ENCODE measurements at regions not wholly inside any gene's neighbourhood (a gene's known extent, or its start where the extent isn't known, plus 50 kb on each side); places are given as distances from the start of the nearest gene placed in this dataset.

DNA sequence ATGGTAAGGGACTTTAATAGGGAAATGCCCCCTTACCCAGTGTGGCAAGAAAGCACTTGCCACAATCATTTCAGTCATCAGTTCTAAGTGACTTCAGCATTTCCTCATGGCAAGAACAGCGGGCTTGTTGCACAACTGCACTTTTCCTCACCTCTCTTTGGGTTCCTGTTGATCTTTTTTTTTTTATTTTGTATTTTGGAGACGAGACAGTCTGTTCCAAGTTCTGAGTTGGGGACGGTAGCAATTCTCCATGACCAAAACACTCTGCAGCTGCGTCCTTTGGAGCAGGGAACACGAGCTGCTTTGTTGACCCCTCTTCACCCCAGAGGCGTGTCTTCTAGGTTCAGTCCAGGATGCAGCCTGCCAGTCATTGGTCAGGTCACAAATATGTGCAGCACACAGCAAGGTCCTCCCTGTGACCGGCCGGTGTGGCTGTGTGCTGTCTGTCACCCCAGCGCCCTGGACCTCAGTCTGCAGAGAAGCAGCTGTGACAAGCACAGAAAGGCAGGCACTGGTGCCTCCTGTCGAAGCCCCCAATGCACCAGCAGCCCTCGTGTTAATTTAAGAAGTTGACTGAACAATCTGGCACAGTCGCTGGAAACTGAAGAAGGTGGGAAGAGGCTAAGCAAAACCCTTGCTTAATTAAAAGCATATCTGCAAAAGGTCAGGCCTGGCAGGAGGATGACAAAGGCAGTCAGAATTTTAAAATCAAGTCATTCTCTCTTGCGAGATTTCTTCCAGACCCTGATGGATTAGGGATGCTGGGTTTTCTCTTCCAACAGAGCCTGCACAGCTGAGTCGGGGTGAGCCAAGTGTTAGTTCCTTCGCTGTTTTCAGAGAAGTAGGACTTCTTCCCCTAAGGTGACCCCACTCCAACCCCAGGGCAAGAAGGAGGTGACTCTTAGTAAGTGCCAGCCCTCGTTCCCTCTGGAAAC is 96.7 kb upstream of the COPS8 start:
- no peaks in the 10 kb centered on the region for H3K27me3 ChIP-seq (ENCODE audit: insufficient read depth, low read length)
- H3K36me3 ChIP-seq (ENCODE audit: insufficient read depth, low read length): no peaks in the 10 kb centered on the region
- no peaks in the 10 kb centered on the region for H3K4me1 ChIP-seq (ENCODE audit: insufficient read depth, low read length)
- H4K20me1 ChIP-seq (ENCODE audit: insufficient read depth, low read length): no peaks in the 10 kb centered on the region
- no peaks in the 10 kb centered on the region for H3K79me2 ChIP-seq (ENCODE audit: insufficient read depth, low read length)
- H3K9me3 ChIP-seq (ENCODE audit: low read depth, low read length): no peaks in the 10 kb centered on the region
- no peak overlapping the region for H3K4me2 ChIP-seq (ENCODE audit: insufficient read depth, low read length)
- no peak overlapping the region for H3K4me3 ChIP-seq (ENCODE audit: insufficient read depth, low read length)
- H3K27ac ChIP-seq (ENCODE audit: low read depth, low read length): no peak overlapping the region
- no peak for DNase-seq (ENCODE audit: insufficient read length, low spot score, missing footprints)
- no peak for TF ChIP-seq CTCF (IDR thresholded peaks at IDR 0.05; ENCODE audit: extremely low read depth, low read depth, low read length)
- no peak overlapping the region for H2AFZ ChIP-seq (ENCODE audit: low read length)

GRCh38 chr2:236990552-236990951 is 95.1 kb upstream of the COPS8 start:
- no peak for TF ChIP-seq CTCF (IDR thresholded peaks at IDR 0.05; ENCODE audit: extremely low read depth, low read depth, low read length)
- H3K9me3 ChIP-seq (ENCODE audit: low read depth, low read length): no peaks in the 10 kb centered on the region
- no peaks in the 10 kb centered on the region for H4K20me1 ChIP-seq (ENCODE audit: insufficient read depth, low read length)
- no peak overlapping the region for H3K4me2 ChIP-seq (ENCODE audit: insufficient read depth, low read length)
- no peaks in the 10 kb centered on the region for H3K79me2 ChIP-seq (ENCODE audit: insufficient read depth, low read length)
- H3K27me3 ChIP-seq (ENCODE audit: insufficient read depth, low read length): peaks cover 11% of the 10 kb centered on the region
- no peaks in the 10 kb centered on the region for H3K36me3 ChIP-seq (ENCODE audit: insufficient read depth, low read length)
- no peak for DNase-seq (ENCODE audit: insufficient read length, low spot score, missing footprints)
- no peak overlapping the region for H3K4me3 ChIP-seq (ENCODE audit: insufficient read depth, low read length)
- H2AFZ ChIP-seq (ENCODE audit: low read length): no peak overlapping the region
- H3K27ac ChIP-seq (ENCODE audit: low read depth, low read length): no peak overlapping the region
- H3K4me1 ChIP-seq (ENCODE audit: insufficient read depth, low read length): no peaks in the 10 kb centered on the region

GRCh38 chr2:236991874-236992273 is 93.8 kb upstream of the COPS8 start:
- TF ChIP-seq CTCF (IDR thresholded peaks at IDR 0.05; ENCODE audit: extremely low read depth, low read depth, low read length): no peak
- Histone ChIP-seq H4K20me1 (ENCODE audit: insufficient read depth, low read length) (no peaks in the 10 kb centered on the region), H3K36me3 (ENCODE audit: insufficient read depth, low read length) (no peaks in the 10 kb centered on the region), H3K9me3 (ENCODE audit: low read depth, low read length) (no peaks in the 10 kb centered on the region), H3K4me2 (ENCODE audit: insufficient read depth, low read length) (no peak overlapping the region), H3K27me3 (ENCODE audit: insufficient read depth, low read length) (peaks cover 23% of the 10 kb centered on the region), H2AFZ (ENCODE audit: low read length) (no peak overlapping the region), H3K27ac (ENCODE audit: low read depth, low read length) (no peak overlapping the region), H3K4me3 (ENCODE audit: insufficient read depth, low read length) (no peak overlapping the region), H3K79me2 (ENCODE audit: insufficient read depth, low read length) (no peaks in the 10 kb centered on the region), H3K4me1 (ENCODE audit: insufficient read depth, low read length) (no peaks in the 10 kb centered on the region)
- DNase-seq (ENCODE audit: insufficient read length, low spot score, missing footprints): no peak

- Histone ChIP-seq H3K4me1 (ENCODE audit: insufficient read depth, low read length) (no peaks in the 10 kb centered on the region), H3K79me2 (ENCODE audit: insufficient read depth, low read length) (no peaks in the 10 kb centered on the region), H3K27ac (ENCODE audit: low read depth, low read length) (no peak overlapping the region), H3K36me3 (ENCODE audit: insufficient read depth, low read length) (no peaks in the 10 kb centered on the region), H3K9me3 (ENCODE audit: low read depth, low read length) (no peaks in the 10 kb centered on the region), H4K20me1 (ENCODE audit: insufficient read depth, low read length) (no peaks in the 10 kb centered on the region), H3K27me3 (ENCODE audit: insufficient read depth, low read length) (peaks cover 26% of the 10 kb centered on the region), H2AFZ (ENCODE audit: low read length) (no peak overlapping the region), H3K4me3 (ENCODE audit: insufficient read depth, low read length) (no peak overlapping the region), H3K4me2 (ENCODE audit: insufficient read depth, low read length) (no peak overlapping the region)
- no peak for TF ChIP-seq CTCF (IDR thresholded peaks at IDR 0.05; ENCODE audit: extremely low read depth, low read depth, low read length)
- no peak for DNase-seq (ENCODE audit: insufficient read length, low spot score, missing footprints)
Observed at GRCh38 chr2:236993286-236993685, 92.4 kb upstream of the COPS8 start.
